Spleen (tissue), 11 donors: ENCODE measurements at regions not wholly inside any gene's neighbourhood (a gene's known extent, or its start where the extent isn't known, plus 50 kb on each side); places are given as distances from the start of the nearest gene placed in this dataset.

Experiments
- DNase-seq: peaks from one replicate; pipeline ENCODE4 v3.0.0-alpha.2; 2020
- H3K27ac ChIP-seq, 8 donors: fragments of 200-600 bp; sonication (generic) in 7 of 8; 1 replicate in 4 of 8; 2 replicates in 4 of 8; pipeline versions ENCODE4 v1.5.0 to v1.8.0; 2016 to 2021; ENCODE audit warnings: inconsistent platforms in 4 of 8, mild to moderate bottlenecking in 4 of 8, moderate library complexity in 1 of 8
- H3K27me3 ChIP-seq, 7 donors: fragments of 200-600 bp; sonication (generic) in 6 of 7; replicated peaks in 1 of 7; 1 replicate in 4 of 7; 2 replicates in 3 of 7; pipeline versions ENCODE4 v1.5.0 to v1.8.0; 2016 to 2021; ENCODE audit warnings: inconsistent platforms in 3 of 7, mild to moderate bottlenecking in 1 of 7
- H3K36me3 ChIP-seq, 6 donors: fragments of 200-600 bp; sonication (generic) in 5 of 6; 1 replicate in 4 of 6; 2 replicates in 2 of 6; pipeline versions ENCODE4 v1.5.0 to v1.8.0; 2016 to 2021; ENCODE audit warnings: inconsistent platforms in 2 of 6
- H3K4me1 ChIP-seq, 6 donors: fragments of 200-600 bp; sonication (generic) in 5 of 6; 1 replicate in 3 of 6; 2 replicates in 3 of 6; pipeline versions ENCODE4 v1.5.0 to v1.8.0; 2016 to 2021; ENCODE audit warnings: inconsistent platforms in 3 of 6
- H3K4me3 ChIP-seq, 8 donors: fragments of 200-600 bp; sonication (generic) in 7 of 8; 1 replicate in 4 of 8; 2 replicates in 4 of 8; pipeline versions ENCODE4 v1.5.0 to v1.8.0; 2016 to 2021; ENCODE audit warnings: inconsistent platforms in 4 of 8, mild to moderate bottlenecking in 4 of 8, moderate library complexity in 2 of 8
- H3K9me3 ChIP-seq, 8 donors: fragments of 200-600 bp; sonication (generic) in 7 of 8; 1 replicate in 4 of 8; 2 replicates in 4 of 8; pipeline versions ENCODE4 v1.5.0 to v1.8.0; 2016 to 2021; ENCODE audit warnings: inconsistent platforms in 4 of 8
- CTCF ChIP-seq, 11 experiments: fragments of 200-600 bp in 7 of 11; fragments of 450-650 bp in 4 of 11; sonication (generic) in 4 of 11; IDR thresholded peaks in 8 of 11; conservative IDR thresholded peaks in 3 of 11; 1 replicate in 7 of 11; 2 replicates in 4 of 11; pipeline versions ENCODE4 v1.4.0 to v1.8.0; 2016 to 2021; ENCODE audit warnings: antibody characterized with exemption in 11 of 11, inconsistent platforms in 4 of 11, mild to moderate bottlenecking in 1 of 11
- POLR2A ChIP-seq, 3 donors: fragments of 450-650 bp; IDR thresholded peaks; one replicate each; pipeline ENCODE4 v1.5.1; 2017; ENCODE audit warnings: antibody characterized with exemption in 3 of 3, mild to moderate bottlenecking in 1 of 3
- POLR2AphosphoS5 ChIP-seq, 3 donors: sonication (generic); formaldehyde crosslinking; IDR thresholded peaks; one replicate each; pipeline ENCODE4 v1.5.1; 2017; ENCODE audit warnings: antibody characterized with exemption in 3 of 3
- WGBS, 5 donors: extraction: QIAGEN DNeasy Blood & Tissue Kit in 3 of 5; methylation state at CpG; one replicate each; pipeline versions ENCODE4 v1.1.5 to v1.1.7; 2013 to 2018; 5-methylcytosine and 5-hydroxymethylcytosine counted together
- intact Hi-C: fragments of 100-400 bp; cut with DNase I; formaldehyde crosslinking; loops from one replicate; pipeline ENCODE4 v1.15.0; 2023; ENCODE audit warnings: low total_unique reads
- donor health status: healthy with polysubstance abuse.
- donor health status: DM: no; HTN: no; CAD: no; lungs with moderate emphysema.
- donor health status: DM: no; HTN: no; CAD: no.
- donor health status: Bipolar disorder and iron deficiency.
- donor health status: healthy.
- donor health status: DM: no; HTN: no; CAD: no.
- donor health status: DM: yes; HTN: yes; CAD: no.

- H3K27ac ChIP-seq = no peak overlapping the region
- intact Hi-C loops = no loop called here
- H3K9me3 ChIP-seq = peaks cover 0 to 14% (median 0%) of the 10 kb centered on the region in 8 donors
- no peaks in the 10 kb centered on the region for H3K36me3 ChIP-seq
- no peak for TF ChIP-seq POLR2A (IDR thresholded peaks at IDR 0.05)
- TF ChIP-seq POLR2AphosphoS5 (IDR thresholded peaks at IDR 0.05) = no peak
- TF ChIP-seq CTCF (IDR thresholded peaks at IDR 0.05 in 8 of 11, conservative IDR thresholded peaks at IDR 0.05 in 3 of 11) = no peak
- no peak overlapping the region for H3K4me3 ChIP-seq
- H3K27me3 ChIP-seq = no peaks in the 10 kb centered on the region
- DNase-seq = no peak
- no peaks in the 10 kb centered on the region for H3K4me1 ChIP-seq
These were observed 208.4 kb upstream of the PCDH7 start for GRCh38 chr4:30511751-30512150.

- Histone ChIP-seq H3K27me3 (no peaks in the 10 kb centered on the region), H3K9me3 (peaks cover 0 to 11% (median 0%) of the 10 kb centered on the region in 8 donors), H3K36me3 (no peaks in the 10 kb centered on the region), H3K27ac (no peak overlapping the region), H3K4me1 (no peaks in the 10 kb centered on the region), H3K4me3 (no peak overlapping the region)
- TF ChIP-seq POLR2A (IDR thresholded peaks at IDR 0.05) (no peak), POLR2AphosphoS5 (IDR thresholded peaks at IDR 0.05) (no peak), CTCF (IDR thresholded peaks at IDR 0.05 in 8 of 11, conservative IDR thresholded peaks at IDR 0.05 in 3 of 11) (no peak)
- intact Hi-C loops = no loop called here
- 41 to 69% (median 44%) methylated on average over 2 of the region's 2 CpGs for WGBS, 5 donors
- no peak for DNase-seq
These were observed 202.0 kb upstream of the PCDH7 start for GRCh38 chr4:30518211-30518610.

GRCh38 chr4:30525662-30526315 is 194.4 kb upstream of the PCDH7 start:
- no peak overlapping the region for H3K4me3 ChIP-seq

GRCh38 chr4:30535255-30535654 is 184.9 kb upstream of the PCDH7 start:
- H3K4me1 ChIP-seq = no peaks in the 10 kb centered on the region
- peaks cover 0 to 17% (median 5%) of the 10 kb centered on the region in 8 donors for H3K9me3 ChIP-seq
- TF ChIP-seq POLR2A (IDR thresholded peaks at IDR 0.05) = no peak
- TF ChIP-seq POLR2AphosphoS5 (IDR thresholded peaks at IDR 0.05) = no peak
- no peak for TF ChIP-seq CTCF (IDR thresholded peaks at IDR 0.05 in 8 of 11, conservative IDR thresholded peaks at IDR 0.05 in 3 of 11)
- no peaks in the 10 kb centered on the region for H3K36me3 ChIP-seq
- 87 to 95% (median 91%) methylated on average over 3 of the region's 3 CpGs for WGBS, 5 donors
- intact Hi-C loops = no loop called here
- DNase-seq = no peak
- H3K4me3 ChIP-seq = no peak overlapping the region
- no peak overlapping the region for H3K27ac ChIP-seq
- no peaks in the 10 kb centered on the region for H3K27me3 ChIP-seq

More at GRCh38 chr4:30525662-30526315, 194.4 kb upstream of the PCDH7 start:
- no peaks in the 10 kb centered on the region for H3K4me1 ChIP-seq
- no peak for DNase-seq
- H3K9me3 ChIP-seq = peaks cover 0 to 13% (median 0%) of the 10 kb centered on the region in 8 donors
- no peaks in the 10 kb centered on the region for H3K27me3 ChIP-seq
- no peak for TF ChIP-seq POLR2A (IDR thresholded peaks at IDR 0.05)
- no peak for TF ChIP-seq POLR2AphosphoS5 (IDR thresholded peaks at IDR 0.05)
- no peak for TF ChIP-seq CTCF (IDR thresholded peaks at IDR 0.05 in 8 of 11, conservative IDR thresholded peaks at IDR 0.05 in 3 of 11)
- H3K36me3 ChIP-seq = no peaks in the 10 kb centered on the region
- intact Hi-C loops = no loop called here
- 79 to 90% (median 84%) methylated on average over 5 of the region's 5 CpGs for WGBS, 5 donors
- H3K27ac ChIP-seq = no peak overlapping the region
